NT2/D1 (cell line): ENCODE measurements at regions not wholly inside any gene's neighbourhood (a gene's known extent, or its start where the extent isn't known, plus 50 kb on each side); places are given as distances from the start of the nearest gene placed in this dataset.

Experiments used
- SUZ12 ChIP-seq: IDR thresholded peaks from 2 replicates; pipeline ENCODE4 v1.6.1; 2011; ENCODE audit not compliant: insufficient read length, insufficient read depth; ENCODE audit errors: extremely low read depth
- YY1 ChIP-seq: IDR thresholded peaks from 2 replicates; pipeline ENCODE4 v1.6.1; 2011; ENCODE audit not compliant: insufficient read length, insufficient read depth

GRCh38 chr11:39459606-39460005 lies 1999.8 kb downstream of the LRRC4C start:
- TF ChIP-seq SUZ12, result no peak
- no peak for TF ChIP-seq YY1
